ENCODE measurements at regions not wholly inside any gene's neighbourhood (a gene's known extent, or its start where the extent isn't known, plus 50 kb on each side); places are given as distances from the start of the nearest gene placed in this dataset.

- ChIA-PET POLR2A (no interaction called here), CTCF (interaction anchor here (0.5 kb wide), 1 partner anchor 1070 kb away, joined by 6 read pairs; no protein-coding TSS in a partner anchor)
- H3K27ac ChIP-seq = no peak overlapping the region
- no peak for TF ChIP-seq NFE2L2 (conservative IDR thresholded peaks at IDR 0.05; ENCODE audit: low read length)
- TF ChIP-seq RAD21 (conservative IDR thresholded peaks at IDR 0.05 in 1 of 2, IDR thresholded peaks at IDR 0.05 in 1 of 2) = peak in 1 of 2 experiments; percentile 30; a peak in 2 of 5 replicates
- no peak overlapping the region for H3K4me3 ChIP-seq
- FAIRE-seq = no peak
- H3K4me2 ChIP-seq = no peak overlapping the region
- WGBS (ENCODE audit: missing lambda C conversion rate) = 10% methylated on average over 3 of the region's 3 CpGs
- H3K9me3 ChIP-seq = no peaks in the 10 kb centered on the region
- no peaks in the 10 kb centered on the region for H3K4me1 ChIP-seq
- ATAC-seq = no peak
- DNase-seq (ENCODE audit: low read depth in 1 of 2, low spot score in 1 of 2) = no peak
Observed at GRCh38 chr1:216961516-216961915, 238.3 kb upstream of the ESRRG start.

- no peak for DNase-seq (ENCODE audit: low read depth in 1 of 2, low spot score in 1 of 2)
- no peak for FAIRE-seq
- Histone ChIP-seq H3K27ac (no peak overlapping the region), H3K9me3 (no peaks in the 10 kb centered on the region), H3K4me1 (no peaks in the 10 kb centered on the region), H3K4me3 (no peak overlapping the region), H3K4me2 (no peak overlapping the region)
- no peak for ATAC-seq
- ChIA-PET POLR2A (no interaction called here), CTCF (interaction anchor here (0.5 kb wide), 1 partner anchor 79 kb away, joined by 3 read pairs; no protein-coding TSS in a partner anchor)
- TF ChIP-seq FOXS1 (CRISPR knock-in tag; IDR thresholded peaks at IDR 0.05) = no peak
- TF ChIP-seq ZSCAN20 (CRISPR knock-in tag; IDR thresholded peaks at IDR 0.05) = no peak
- TF ChIP-seq, protein P1, sequence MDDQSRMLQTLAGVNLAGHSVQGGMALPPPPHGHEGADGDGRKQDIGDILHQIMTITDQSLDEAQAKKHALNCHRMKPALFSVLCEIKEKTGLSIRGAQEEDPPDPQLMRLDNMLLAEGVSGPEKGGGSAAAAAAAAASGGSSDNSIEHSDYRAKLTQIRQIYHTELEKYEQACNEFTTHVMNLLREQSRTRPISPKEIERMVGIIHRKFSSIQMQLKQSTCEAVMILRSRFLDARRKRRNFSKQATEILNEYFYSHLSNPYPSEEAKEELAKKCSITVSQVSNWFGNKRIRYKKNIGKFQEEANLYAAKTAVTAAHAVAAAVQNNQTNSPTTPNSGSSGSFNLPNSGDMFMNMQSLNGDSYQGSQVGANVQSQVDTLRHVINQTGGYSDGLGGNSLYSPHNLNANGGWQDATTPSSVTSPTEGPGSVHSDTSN (IDR thresholded peaks at IDR 0.05) = no peak
- TF ChIP-seq REST (IDR thresholded peaks at IDR 0.05) = no peak
- no peak for TF ChIP-seq EHF (CRISPR knock-in tag; IDR thresholded peaks at IDR 0.05)
- TF ChIP-seq GATA3 (IDR thresholded peaks at IDR 0.05; ENCODE audit: borderline replicate concordance) = no peak
- TF ChIP-seq RAD21 (conservative IDR thresholded peaks at IDR 0.05 in 1 of 2, IDR thresholded peaks at IDR 0.05 in 1 of 2) = no peak
- TF ChIP-seq KDM5A (IDR thresholded peaks at IDR 0.05) = no peak
Observed at GRCh38 chr1:216960716-216961115, 237.5 kb upstream of the ESRRG start.

DNA sequence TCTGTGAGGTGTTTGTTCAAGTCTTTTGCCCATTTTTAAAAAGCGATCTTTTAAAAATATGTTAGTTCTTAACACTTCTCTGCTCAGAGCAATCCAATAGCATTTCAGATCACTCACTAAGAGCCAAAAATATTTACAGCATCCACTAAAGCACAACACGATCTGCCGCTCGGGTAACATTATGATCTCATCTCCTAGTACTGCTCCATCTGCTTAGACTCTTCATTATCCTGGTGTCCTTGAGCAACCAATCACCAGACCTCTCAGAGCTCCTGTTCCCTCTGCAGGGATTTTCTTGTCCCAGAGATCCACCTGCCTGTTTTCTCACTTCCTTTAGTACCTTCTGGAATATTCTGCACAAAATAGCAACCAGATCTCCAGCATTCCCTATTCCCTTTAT lies 235.3 kb upstream of the ESRRG start:
- TF ChIP-seq KDM5A (IDR thresholded peaks at IDR 0.05) (no peak), HOXB13 (CRISPR knock-in tag; IDR thresholded peaks at IDR 0.05; ENCODE audit: low read depth) (no peak), ZC3H11A (IDR thresholded peaks at IDR 0.05) (no peak), HDAC2 (IDR thresholded peaks at IDR 0.05) (no peak), FOSL2 (IDR thresholded peaks at IDR 0.05) (no peak), FOSL2 (CRISPR knock-in tag; IDR thresholded peaks at IDR 0.05) (no peak), PHF8 (IDR thresholded peaks at IDR 0.05; ENCODE audit: borderline replicate concordance, low read depth) (no peak), MAX (IDR thresholded peaks at IDR 0.05) (no peak)
- Histone ChIP-seq H3K4me3 (no peak overlapping the region), H3K9me3 (no peaks in the 10 kb centered on the region), H3K27ac (no peak overlapping the region), H3K4me2 (no peak overlapping the region), H3K4me1 (no peaks in the 10 kb centered on the region)
- DNase-seq (ENCODE audit: low read depth in 1 of 2, low spot score in 1 of 2) (no peak), FAIRE-seq (no peak), ATAC-seq (no peak)
- ChIA-PET POLR2A (no interaction called here), CTCF (no interaction called here)
- WGBS (ENCODE audit: missing lambda C conversion rate) = 31% methylated on average over 4 of the region's 4 CpGs

DNA sequence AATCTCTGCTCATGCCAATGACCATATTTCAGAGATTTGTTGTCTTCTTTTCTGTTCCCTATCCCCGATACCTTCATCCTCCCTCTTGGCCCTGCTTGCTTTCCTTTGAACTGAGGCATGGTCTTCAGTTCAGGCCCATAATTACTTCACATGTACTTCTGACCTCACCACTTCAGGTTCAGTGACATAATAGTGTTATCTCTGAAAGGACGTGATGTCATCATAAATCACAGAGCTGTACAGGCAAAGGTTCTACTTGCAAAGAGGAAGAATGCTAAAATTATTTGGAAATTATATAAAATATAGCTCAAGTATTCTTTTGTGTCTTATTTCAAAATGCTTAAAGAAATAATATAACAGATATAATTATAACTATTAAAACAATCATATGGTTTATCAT lies 230.3 kb upstream of the ESRRG start:
- TF ChIP-seq ZC3H11A (IDR thresholded peaks at IDR 0.05) = no peak
- TF ChIP-seq RAD21 (conservative IDR thresholded peaks at IDR 0.05 in 1 of 2, IDR thresholded peaks at IDR 0.05 in 1 of 2) = no peak
- no peak for TF ChIP-seq EP300 (IDR thresholded peaks at IDR 0.05)
- ATAC-seq (no peak), DNase-seq (ENCODE audit: low read depth in 1 of 2, low spot score in 1 of 2) (no peak), FAIRE-seq (no peak)
- Histone ChIP-seq H3K4me1 (no peaks in the 10 kb centered on the region), H3K4me2 (no peak overlapping the region), H3K9me3 (no peaks in the 10 kb centered on the region), H3K4me3 (no peak overlapping the region), H3K27ac (no peak overlapping the region)
- CTCF ChIA-PET = no interaction called here
- WGBS (ENCODE audit: missing lambda C conversion rate) = 8% methylated on average over 2 of the region's 2 CpGs
- POLR2A ChIA-PET = no interaction called here

Data from A549 (cell line).